PC-9 (cell line): ENCODE measurements at regions not wholly inside any gene's neighbourhood (a gene's known extent, or its start where the extent isn't known, plus 50 kb on each side); places are given as distances from the start of the nearest gene placed in this dataset.
"Not testable (repeated sequence)": the region's sequence is repeated elsewhere in the genome, so short reads cannot be mapped to it uniquely, and the experiment has no call there.

Experiments used
- EZH2 ChIP-seq: fragments of 200-600 bp; sonication (generic); IDR thresholded peaks from 2 replicates; pipeline ENCODE4 v1.8.0; 2017; ENCODE audit warnings: antibody characterized with exemption, low read depth
- TF ChIP-seq, protein P1 (sequence below): fragments of 200-600 bp; sonication (generic); conservative IDR thresholded peaks from 2 replicates; pipeline ENCODE4 v1.6.1; 2017; ENCODE audit warnings: mixed run types, antibody characterized with exemption, mild to moderate bottlenecking, moderate library complexity

DNA sequence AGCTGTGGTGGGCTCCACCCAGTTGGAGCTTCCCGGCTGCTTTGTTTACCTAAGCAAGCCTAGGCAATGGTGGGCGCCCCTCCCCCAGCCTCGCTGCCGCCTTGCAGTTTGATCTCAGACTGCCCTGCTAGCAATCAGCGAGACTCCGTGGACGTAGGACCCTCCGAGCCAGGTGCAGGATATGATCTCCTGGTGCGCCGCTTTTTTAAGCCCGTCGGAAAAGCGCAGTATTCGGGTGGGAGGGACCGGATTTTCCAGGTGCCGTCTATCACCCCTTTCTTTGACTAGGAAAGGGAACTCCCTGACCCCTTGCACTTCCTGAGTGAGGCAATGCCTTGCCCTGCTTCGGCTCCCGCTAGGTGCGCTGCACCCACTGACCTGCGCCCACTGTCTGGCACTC lies 170.9 kb upstream of the ZBTB20 start:
- TF ChIP-seq, protein P1, sequence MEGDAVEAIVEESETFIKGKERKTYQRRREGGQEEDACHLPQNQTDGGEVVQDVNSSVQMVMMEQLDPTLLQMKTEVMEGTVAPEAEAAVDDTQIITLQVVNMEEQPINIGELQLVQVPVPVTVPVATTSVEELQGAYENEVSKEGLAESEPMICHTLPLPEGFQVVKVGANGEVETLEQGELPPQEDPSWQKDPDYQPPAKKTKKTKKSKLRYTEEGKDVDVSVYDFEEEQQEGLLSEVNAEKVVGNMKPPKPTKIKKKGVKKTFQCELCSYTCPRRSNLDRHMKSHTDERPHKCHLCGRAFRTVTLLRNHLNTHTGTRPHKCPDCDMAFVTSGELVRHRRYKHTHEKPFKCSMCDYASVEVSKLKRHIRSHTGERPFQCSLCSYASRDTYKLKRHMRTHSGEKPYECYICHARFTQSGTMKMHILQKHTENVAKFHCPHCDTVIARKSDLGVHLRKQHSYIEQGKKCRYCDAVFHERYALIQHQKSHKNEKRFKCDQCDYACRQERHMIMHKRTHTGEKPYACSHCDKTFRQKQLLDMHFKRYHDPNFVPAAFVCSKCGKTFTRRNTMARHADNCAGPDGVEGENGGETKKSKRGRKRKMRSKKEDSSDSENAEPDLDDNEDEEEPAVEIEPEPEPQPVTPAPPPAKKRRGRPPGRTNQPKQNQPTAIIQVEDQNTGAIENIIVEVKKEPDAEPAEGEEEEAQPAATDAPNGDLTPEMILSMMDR: not testable (repeated sequence)
- not testable (repeated sequence) for TF ChIP-seq EZH2
